BJ (cell line): ENCODE measurements at regions not wholly inside any gene's neighbourhood (a gene's known extent, or its start where the extent isn't known, plus 50 kb on each side); places are given as distances from the start of the nearest gene placed in this dataset.

Experiments
- CTCF ChIA-PET: fragments of 350-600 bp; formaldehyde crosslinking; extraction: SDS; loops from one replicate; lab custom pipeline; 2021; ENCODE audit warnings: antibody characterized with exemption, inconsistent platforms; lab: Yijun Ruan, JAX
- POLR2A ChIA-PET: fragments of 300-600 bp; sonication (Branson Sonifier 250); formaldehyde crosslinking; extraction: SDS; loops from one replicate; lab custom pipeline; 2021; ENCODE audit warnings: antibody characterized with exemption; lab: Charles Lee
- DNase-seq: peaks from one replicate; pipeline ENCODE4 v3.0.0-alpha.2; 2011; ENCODE audit warnings: low read depth
- H3K27me3 ChIP-seq: 2 replicates; pipeline ENCODE4 v1.6.0; 2011; ENCODE audit warnings: low read length; ENCODE audit not compliant: control insufficient read depth, insufficient read depth
- H3K36me3 ChIP-seq: 2 replicates; pipeline ENCODE4 v1.5.1; 2011; ENCODE audit warnings: low read length; ENCODE audit not compliant: control insufficient read depth, insufficient read depth
- H3K4me3 ChIP-seq: 2 replicates; pipeline ENCODE4 v1.5.1; 2011; ENCODE audit warnings: low read depth, mild to moderate bottlenecking, control low read depth, low read length
- TF ChIP-seq, protein P1 (sequence below): IDR thresholded peaks from 2 replicates; pipeline ENCODE4 v1.5.1; 2011; ENCODE audit warnings: low read depth, mild to moderate bottlenecking, control low read depth, inconsistent platforms, low read length, moderate library complexity; ENCODE audit not compliant: insufficient read depth

DNA sequence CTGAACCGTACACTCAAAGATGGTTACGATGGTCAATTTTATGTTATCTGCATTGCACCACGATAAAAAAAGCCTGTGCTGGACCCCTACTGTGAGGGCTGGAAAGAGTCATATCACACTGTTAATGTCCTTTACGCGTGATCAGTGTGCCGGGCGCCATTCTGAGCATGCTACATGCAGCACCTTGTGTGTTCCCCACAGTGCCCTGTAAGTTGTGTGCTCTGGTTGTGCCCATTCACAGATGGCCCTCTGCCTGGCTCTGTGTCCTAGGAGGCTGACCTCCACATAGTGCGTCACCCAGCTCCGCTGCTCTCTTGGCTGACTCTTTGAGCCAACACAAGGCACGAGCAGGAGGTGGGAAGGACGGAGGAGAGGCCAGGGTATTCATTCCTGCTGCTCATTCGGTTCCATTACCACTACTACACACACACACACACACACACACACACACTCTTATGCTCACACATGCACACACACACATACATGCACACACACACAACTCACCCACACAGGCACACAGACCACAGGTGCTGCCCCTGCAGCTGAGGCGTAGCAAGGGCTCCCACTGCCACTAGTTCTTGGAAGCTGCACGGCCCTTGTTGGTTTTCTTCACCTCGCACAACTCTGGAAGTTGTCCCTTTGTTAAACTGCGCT, 129.6 kb upstream of the IQSEC1 start:
- Histone ChIP-seq H3K27me3 (peaks cover 4% of the 10 kb centered on the region), H3K4me3 (no peak overlapping the region), H3K36me3 (no peaks in the 10 kb centered on the region)
- TF ChIP-seq, protein P1, sequence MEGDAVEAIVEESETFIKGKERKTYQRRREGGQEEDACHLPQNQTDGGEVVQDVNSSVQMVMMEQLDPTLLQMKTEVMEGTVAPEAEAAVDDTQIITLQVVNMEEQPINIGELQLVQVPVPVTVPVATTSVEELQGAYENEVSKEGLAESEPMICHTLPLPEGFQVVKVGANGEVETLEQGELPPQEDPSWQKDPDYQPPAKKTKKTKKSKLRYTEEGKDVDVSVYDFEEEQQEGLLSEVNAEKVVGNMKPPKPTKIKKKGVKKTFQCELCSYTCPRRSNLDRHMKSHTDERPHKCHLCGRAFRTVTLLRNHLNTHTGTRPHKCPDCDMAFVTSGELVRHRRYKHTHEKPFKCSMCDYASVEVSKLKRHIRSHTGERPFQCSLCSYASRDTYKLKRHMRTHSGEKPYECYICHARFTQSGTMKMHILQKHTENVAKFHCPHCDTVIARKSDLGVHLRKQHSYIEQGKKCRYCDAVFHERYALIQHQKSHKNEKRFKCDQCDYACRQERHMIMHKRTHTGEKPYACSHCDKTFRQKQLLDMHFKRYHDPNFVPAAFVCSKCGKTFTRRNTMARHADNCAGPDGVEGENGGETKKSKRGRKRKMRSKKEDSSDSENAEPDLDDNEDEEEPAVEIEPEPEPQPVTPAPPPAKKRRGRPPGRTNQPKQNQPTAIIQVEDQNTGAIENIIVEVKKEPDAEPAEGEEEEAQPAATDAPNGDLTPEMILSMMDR = no peak
- CTCF ChIA-PET = no interaction called here
- POLR2A ChIA-PET = no interaction called here
- no peak for DNase-seq

DNA sequence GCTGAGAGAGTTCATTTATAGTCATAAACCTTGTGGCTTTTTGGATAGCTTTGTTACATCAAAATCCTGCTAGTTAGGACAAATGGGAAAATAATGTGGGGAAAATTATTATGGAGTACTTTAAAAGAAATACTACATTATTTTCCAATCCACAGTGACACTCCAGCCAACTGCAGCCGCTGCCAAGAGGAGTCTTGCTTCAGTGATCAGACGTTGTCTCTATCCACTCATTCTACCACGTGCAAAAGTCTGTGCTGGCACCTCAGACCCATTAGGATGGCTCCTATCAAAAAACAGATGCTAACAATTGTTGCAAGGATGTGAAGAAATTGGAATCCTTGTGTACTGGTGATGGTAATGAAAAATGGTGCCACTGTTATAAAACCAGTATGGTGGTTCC, 128.6 kb upstream of the IQSEC1 start:
- ChIA-PET CTCF (interaction anchor here (1.3 kb wide), 1 partner anchor 251 kb away, joined by 3 read pairs; no protein-coding TSS in a partner anchor), POLR2A (no interaction called here)
- TF ChIP-seq, protein P1 = no peak
- H3K4me3 ChIP-seq = no peak overlapping the region
- peaks cover 4% of the 10 kb centered on the region for H3K27me3 ChIP-seq
- DNase-seq = no peak
- no peaks in the 10 kb centered on the region for H3K36me3 ChIP-seq

DNA sequence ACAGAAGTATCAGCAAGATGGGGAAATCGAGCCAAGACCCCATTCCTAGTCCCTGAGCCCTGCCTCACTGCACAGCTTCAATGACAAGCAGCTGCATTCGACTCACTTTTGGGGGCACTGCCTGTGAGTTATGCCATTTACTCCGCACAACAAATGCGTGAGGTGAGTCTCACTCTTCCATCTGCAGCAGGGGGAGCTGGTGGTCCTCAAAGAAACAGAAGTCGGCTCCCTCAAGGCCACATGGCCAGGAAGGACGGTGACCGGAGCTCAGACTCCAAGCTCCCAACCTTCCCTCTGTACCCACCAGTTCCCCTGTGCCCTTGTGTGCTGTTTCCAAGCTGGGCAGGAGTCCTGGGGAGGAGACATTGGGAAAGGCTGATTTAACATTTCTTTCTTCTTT, 127.7 kb upstream of the IQSEC1 start:
- Histone ChIP-seq H3K27me3 (peaks cover 4% of the 10 kb centered on the region), H3K36me3 (no peaks in the 10 kb centered on the region), H3K4me3 (no peak overlapping the region)
- POLR2A ChIA-PET = no interaction called here
- CTCF ChIA-PET = interaction anchor here (1.3 kb wide), 1 partner anchor 252 kb away, joined by 3 read pairs; no protein-coding TSS in a partner anchor
- TF ChIP-seq, protein P1 = no peak
- no peak for DNase-seq

DNA sequence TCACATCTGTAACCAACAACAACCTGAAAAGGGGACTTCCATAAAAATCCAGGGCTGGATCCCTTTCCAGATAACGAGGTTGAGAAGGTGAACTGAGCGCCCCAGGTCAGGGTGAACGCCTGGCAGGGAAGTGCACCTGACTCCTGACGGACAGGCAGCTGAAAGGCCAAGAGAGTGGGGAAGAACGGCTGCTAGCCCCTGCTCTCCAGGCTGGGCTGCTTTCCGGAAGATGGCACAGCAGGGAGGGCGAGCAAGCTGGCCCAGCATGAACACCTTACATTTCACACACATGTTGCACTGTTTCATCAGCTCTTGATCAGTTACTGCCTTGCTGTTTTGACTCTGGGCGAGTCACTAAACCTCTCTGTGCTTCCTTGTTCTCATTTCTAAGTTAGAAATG, 127.2 kb upstream of the IQSEC1 start:
- H3K4me3 ChIP-seq = no peak overlapping the region
- CTCF ChIA-PET = interaction anchor here (1.3 kb wide), 1 partner anchor 253 kb away, joined by 3 read pairs; no protein-coding TSS in a partner anchor

DNA sequence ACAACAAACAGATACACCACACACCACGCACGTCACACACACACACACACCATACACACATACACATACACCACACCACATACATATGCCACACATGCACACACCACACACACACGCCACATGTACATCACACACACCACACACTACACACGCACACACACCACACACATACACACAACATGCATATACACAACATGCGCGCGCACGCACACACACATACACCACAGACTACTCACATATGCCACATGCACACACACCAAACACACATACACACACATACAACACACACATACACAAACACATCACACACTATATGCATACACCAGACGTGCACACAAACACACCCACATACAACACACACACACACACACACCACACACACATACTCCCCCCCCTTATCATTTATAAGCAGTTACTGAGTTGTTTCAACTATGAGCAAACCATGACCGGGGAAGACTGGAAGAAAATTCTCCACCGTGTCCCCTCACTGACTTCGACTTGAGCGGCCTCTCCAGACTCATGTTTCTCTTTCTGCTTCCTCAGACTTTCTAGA, 126.7 kb upstream of the IQSEC1 start:
- POLR2A ChIA-PET = no interaction called here
- no peak overlapping the region for H3K4me3 ChIP-seq
- CTCF ChIA-PET = no interaction called here
- TF ChIP-seq, protein P1 = no peak
- no peaks in the 10 kb centered on the region for H3K36me3 ChIP-seq
- no peak for DNase-seq
- H3K27me3 ChIP-seq = peaks cover 4% of the 10 kb centered on the region

More for the DNA sequence above, 127.2 kb upstream of the IQSEC1 start:
- TF ChIP-seq, protein P1 = no peak
- Histone ChIP-seq H3K36me3 (no peaks in the 10 kb centered on the region), H3K27me3 (peaks cover 4% of the 10 kb centered on the region)
- DNase-seq = no peak
- POLR2A ChIA-PET = no interaction called here
